ENCODE measurements at regions not wholly inside any gene's neighbourhood (a gene's known extent, or its start where the extent isn't known, plus 50 kb on each side); places are given as distances from the start of the nearest gene placed in this dataset.
"Not testable (repeated sequence)": the region's sequence is repeated elsewhere in the genome, so short reads cannot be mapped to it uniquely, and the experiment has no call there.

DNA sequence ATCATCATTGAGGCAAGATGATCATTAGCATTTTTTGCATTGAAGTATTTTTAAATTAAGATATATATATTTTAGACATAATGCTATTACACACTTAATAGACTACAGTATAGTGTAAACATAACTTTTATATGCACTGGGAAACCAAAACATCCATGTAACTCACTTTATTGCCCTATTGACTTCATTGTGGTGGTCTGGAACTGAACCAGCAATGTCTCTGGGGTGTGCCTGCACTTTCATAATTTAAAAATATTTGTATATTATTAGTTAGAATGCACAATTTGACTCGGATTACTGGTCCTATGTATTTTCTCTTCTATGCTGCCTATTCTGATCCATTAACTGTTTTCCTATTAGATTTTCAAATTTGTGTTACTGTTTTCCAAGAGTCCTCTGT lies 109.1 kb upstream of the SPATA12 start:
- ChIA-PET CTCF (no interaction called here), POLR2A (no interaction called here)
- no TSS peak for BruUV-seq (replicated peaks)
- Histone ChIP-seq H3K9me3 (ENCODE audit: control insufficient read depth, insufficient read depth, low read depth, low read length) (no peaks in the 10 kb centered on the region), H3K27me3 (ENCODE audit: control insufficient read depth, insufficient read depth, low read length) (no peaks in the 10 kb centered on the region), H3K4me1 (ENCODE audit: control insufficient read depth, insufficient read depth, low read length) (no peaks in the 10 kb centered on the region), H3K27ac (ENCODE audit: low read length) (no peak overlapping the region), H3K4me3 (ENCODE audit: low read depth in 2 of 2, low read length in 2 of 2) (no peak overlapping the region), H3K36me3 (ENCODE audit: control insufficient read depth, insufficient read depth, low read length) (no peaks in the 10 kb centered on the region)
- ATAC-seq (no peak), DNase-seq (ENCODE audit: low read depth, low spot score) (no peak)
- intact Hi-C loops (cut with micrococcal nuclease; ENCODE audit: unreplicated experiment) (no loop called here), in situ Hi-C loops (cut with HindIII; ENCODE audit: low pct_unique_long_range_greater_than_20kb, low sequenced_read_pairs) (no loop called here)
- TF ChIP-seq, protein P1, sequence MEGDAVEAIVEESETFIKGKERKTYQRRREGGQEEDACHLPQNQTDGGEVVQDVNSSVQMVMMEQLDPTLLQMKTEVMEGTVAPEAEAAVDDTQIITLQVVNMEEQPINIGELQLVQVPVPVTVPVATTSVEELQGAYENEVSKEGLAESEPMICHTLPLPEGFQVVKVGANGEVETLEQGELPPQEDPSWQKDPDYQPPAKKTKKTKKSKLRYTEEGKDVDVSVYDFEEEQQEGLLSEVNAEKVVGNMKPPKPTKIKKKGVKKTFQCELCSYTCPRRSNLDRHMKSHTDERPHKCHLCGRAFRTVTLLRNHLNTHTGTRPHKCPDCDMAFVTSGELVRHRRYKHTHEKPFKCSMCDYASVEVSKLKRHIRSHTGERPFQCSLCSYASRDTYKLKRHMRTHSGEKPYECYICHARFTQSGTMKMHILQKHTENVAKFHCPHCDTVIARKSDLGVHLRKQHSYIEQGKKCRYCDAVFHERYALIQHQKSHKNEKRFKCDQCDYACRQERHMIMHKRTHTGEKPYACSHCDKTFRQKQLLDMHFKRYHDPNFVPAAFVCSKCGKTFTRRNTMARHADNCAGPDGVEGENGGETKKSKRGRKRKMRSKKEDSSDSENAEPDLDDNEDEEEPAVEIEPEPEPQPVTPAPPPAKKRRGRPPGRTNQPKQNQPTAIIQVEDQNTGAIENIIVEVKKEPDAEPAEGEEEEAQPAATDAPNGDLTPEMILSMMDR (IDR thresholded peaks at IDR 0.05) = no peak
- TF ChIP-seq POLR2AphosphoS5 (IDR thresholded peaks at IDR 0.05; ENCODE audit: low read depth, low read length) (no peak), SIN3A (IDR thresholded peaks at IDR 0.05; ENCODE audit: borderline replicate concordance, insufficient read depth, low read depth, low read length) (no peak), TCF7L2 (IDR thresholded peaks at IDR 0.05; ENCODE audit: low read depth, low read length) (no peak)
- TF ChIP-seq, protein P2, sequence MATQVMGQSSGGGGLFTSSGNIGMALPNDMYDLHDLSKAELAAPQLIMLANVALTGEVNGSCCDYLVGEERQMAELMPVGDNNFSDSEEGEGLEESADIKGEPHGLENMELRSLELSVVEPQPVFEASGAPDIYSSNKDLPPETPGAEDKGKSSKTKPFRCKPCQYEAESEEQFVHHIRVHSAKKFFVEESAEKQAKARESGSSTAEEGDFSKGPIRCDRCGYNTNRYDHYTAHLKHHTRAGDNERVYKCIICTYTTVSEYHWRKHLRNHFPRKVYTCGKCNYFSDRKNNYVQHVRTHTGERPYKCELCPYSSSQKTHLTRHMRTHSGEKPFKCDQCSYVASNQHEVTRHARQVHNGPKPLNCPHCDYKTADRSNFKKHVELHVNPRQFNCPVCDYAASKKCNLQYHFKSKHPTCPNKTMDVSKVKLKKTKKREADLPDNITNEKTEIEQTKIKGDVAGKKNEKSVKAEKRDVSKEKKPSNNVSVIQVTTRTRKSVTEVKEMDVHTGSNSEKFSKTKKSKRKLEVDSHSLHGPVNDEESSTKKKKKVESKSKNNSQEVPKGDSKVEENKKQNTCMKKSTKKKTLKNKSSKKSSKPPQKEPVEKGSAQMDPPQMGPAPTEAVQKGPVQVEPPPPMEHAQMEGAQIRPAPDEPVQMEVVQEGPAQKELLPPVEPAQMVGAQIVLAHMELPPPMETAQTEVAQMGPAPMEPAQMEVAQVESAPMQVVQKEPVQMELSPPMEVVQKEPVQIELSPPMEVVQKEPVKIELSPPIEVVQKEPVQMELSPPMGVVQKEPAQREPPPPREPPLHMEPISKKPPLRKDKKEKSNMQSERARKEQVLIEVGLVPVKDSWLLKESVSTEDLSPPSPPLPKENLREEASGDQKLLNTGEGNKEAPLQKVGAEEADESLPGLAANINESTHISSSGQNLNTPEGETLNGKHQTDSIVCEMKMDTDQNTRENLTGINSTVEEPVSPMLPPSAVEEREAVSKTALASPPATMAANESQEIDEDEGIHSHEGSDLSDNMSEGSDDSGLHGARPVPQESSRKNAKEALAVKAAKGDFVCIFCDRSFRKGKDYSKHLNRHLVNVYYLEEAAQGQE (IDR thresholded peaks at IDR 0.05; ENCODE audit: insufficient read depth in 1 of 2, low read depth in 2 of 2, low read length in 1 of 2) = no peak

DNA sequence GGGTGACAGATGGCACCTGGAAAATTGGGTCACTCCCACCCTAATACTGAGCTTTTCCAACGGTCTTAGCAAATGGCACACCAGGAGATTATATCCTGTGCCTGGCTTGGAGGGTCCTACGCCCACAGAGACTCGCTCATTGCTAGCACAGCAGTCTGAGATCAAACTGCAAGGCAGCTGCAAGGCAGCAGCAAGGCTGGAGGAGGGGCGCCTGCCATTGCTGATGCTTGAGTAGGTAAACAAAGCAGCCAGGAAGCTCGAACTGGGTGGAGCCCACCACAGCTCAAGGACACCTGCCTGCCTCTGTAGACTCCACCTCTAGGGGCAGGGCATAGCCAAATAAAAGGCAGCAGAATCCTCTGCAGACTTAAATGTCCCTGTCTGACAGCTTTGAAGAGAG lies 115.1 kb upstream of the SPATA12 start:
- intact Hi-C loops (cut with micrococcal nuclease; ENCODE audit: unreplicated experiment); BruUV-seq (replicated peaks): not testable (repeated sequence)

DNA sequence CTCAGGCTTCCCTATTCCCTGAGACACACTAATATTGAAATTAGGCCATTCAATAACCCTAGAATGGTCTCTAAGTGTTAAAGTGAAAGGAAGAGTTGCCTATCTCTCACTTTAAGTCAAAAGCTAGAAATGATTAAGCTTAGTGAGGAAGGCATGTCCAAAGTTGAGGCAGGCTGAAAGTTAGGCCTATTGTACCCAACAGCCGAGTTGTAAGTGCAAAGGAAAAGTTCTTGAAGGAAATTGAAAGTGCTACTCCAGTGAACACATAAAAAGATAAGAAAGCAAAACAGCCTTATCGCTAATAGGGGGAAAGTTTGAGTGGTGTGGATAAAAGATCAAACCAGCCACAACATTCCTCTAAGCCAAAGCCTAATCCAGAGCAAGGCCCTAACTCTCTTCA lies 117.9 kb upstream of the SPATA12 start:
- ATAC-seq (no peak), DNase-seq (ENCODE audit: low read depth, low spot score) (no peak)
- Histone ChIP-seq H3K9me3 (ENCODE audit: control insufficient read depth, insufficient read depth, low read depth, low read length) (no peaks in the 10 kb centered on the region), H3K27ac (ENCODE audit: low read length) (no peak overlapping the region), H3K27me3 (ENCODE audit: control insufficient read depth, insufficient read depth, low read length) (no peaks in the 10 kb centered on the region), H3K4me3 (ENCODE audit: low read depth in 2 of 2, low read length in 2 of 2) (no peak overlapping the region), H3K36me3 (ENCODE audit: control insufficient read depth, insufficient read depth, low read length) (no peaks in the 10 kb centered on the region), H3K4me1 (ENCODE audit: control insufficient read depth, insufficient read depth, low read length) (no peaks in the 10 kb centered on the region)
- in situ Hi-C loops (cut with HindIII; ENCODE audit: low pct_unique_long_range_greater_than_20kb, low sequenced_read_pairs) (no loop called here), intact Hi-C loops (cut with micrococcal nuclease; ENCODE audit: unreplicated experiment) (no loop called here)
- ChIA-PET CTCF (no interaction called here), POLR2A (no interaction called here)
- TF ChIP-seq, protein P2 (IDR thresholded peaks at IDR 0.05; ENCODE audit: insufficient read depth in 1 of 2, low read depth in 2 of 2, low read length in 1 of 2) = no peak
- TF ChIP-seq, protein P1 (IDR thresholded peaks at IDR 0.05) = no peak
- TF ChIP-seq POLR2AphosphoS5 (IDR thresholded peaks at IDR 0.05; ENCODE audit: low read depth, low read length) = no peak
- TF ChIP-seq TCF7L2 (IDR thresholded peaks at IDR 0.05; ENCODE audit: low read depth, low read length) = no peak
- no peak for TF ChIP-seq SIN3A (IDR thresholded peaks at IDR 0.05; ENCODE audit: borderline replicate concordance, insufficient read depth, low read depth, low read length)
- no TSS peak for BruUV-seq (replicated peaks)

More for the DNA sequence above, 115.1 kb upstream of the SPATA12 start:
- H3K27me3 ChIP-seq (ENCODE audit: control insufficient read depth, insufficient read depth, low read length); H3K36me3 ChIP-seq (ENCODE audit: control insufficient read depth, insufficient read depth, low read length); ATAC-seq; POLR2A ChIA-PET; H3K9me3 ChIP-seq (ENCODE audit: control insufficient read depth, insufficient read depth, low read depth, low read length); DNase-seq (ENCODE audit: low read depth, low spot score); H3K27ac ChIP-seq (ENCODE audit: low read length); H3K4me3 ChIP-seq (ENCODE audit: low read depth in 2 of 2, low read length in 2 of 2); H3K4me1 ChIP-seq (ENCODE audit: control insufficient read depth, insufficient read depth, low read length); in situ Hi-C loops (cut with HindIII; ENCODE audit: low pct_unique_long_range_greater_than_20kb, low sequenced_read_pairs); CTCF ChIA-PET: not testable (repeated sequence)
